ENCODE measurements at regions not wholly inside any gene's neighbourhood (a gene's known extent, or its start where the extent isn't known, plus 50 kb on each side); places are given as distances from the start of the nearest gene placed in this dataset.
"Not testable (repeated sequence)": the region's sequence is repeated elsewhere in the genome, so short reads cannot be mapped to it uniquely, and the experiment has no call there.

DNA sequence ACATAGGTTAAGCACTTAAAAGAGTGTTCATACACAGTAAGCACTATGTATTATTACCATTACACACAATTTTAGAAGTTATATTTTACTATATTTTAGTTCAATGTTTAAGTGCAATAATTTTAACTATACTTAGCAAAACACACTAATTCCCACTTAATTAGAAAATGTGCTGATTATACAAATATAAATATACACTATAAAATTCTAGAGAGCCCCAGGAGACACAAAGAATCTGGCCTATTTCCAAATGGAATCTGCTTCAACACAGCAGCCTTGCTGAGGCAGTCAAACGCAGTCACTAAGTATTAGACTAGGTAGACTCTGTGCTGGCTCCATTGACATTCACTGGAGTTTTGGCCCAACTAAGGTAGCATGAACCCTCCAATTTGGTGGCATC lies 160.9 kb downstream of the CETN3 start:
- DNase-seq (ENCODE audit: low spot score, unreplicated experiment) = no peak
- Mint-ChIP-seq H3K27ac (no peak overlapping the region), H3K9me3 (ENCODE audit: low read depth) (no peaks in the 10 kb centered on the region)

DNA sequence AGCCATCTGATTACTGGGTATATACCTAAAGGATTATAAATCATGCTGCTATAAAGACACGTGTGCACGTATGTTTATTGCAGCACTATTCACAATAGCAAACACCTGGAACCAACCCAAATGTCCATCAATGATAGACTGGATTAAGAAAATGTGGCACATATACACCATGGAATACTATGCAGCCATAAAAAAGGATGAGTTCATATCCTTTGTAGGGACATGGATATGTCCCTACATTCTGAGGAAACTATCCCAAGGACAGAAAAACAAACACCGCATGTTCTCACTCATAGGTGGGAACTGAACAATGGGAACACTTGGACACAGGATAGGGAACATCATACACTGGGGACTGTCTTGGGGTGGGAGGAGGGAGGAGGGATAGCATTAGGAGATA lies 165.7 kb downstream of the CETN3 start:
- not testable (repeated sequence) for H3K4me3 Mint-ChIP-seq (ENCODE audit: low read depth); DNase-seq (ENCODE audit: low spot score, unreplicated experiment); H3K9me3 Mint-ChIP-seq (ENCODE audit: low read depth); H3K36me3 Mint-ChIP-seq (ENCODE audit: insufficient read depth); H3K27ac Mint-ChIP-seq; H3K4me1 Mint-ChIP-seq (ENCODE audit: low read depth); H3K27me3 Mint-ChIP-seq

More for the DNA sequence above, 160.9 kb downstream of the CETN3 start:
- Mint-ChIP-seq H3K4me3 (ENCODE audit: low read depth) (no peak overlapping the region), H3K4me1 (ENCODE audit: low read depth) (no peaks in the 10 kb centered on the region), H3K27me3 (no peaks in the 10 kb centered on the region), H3K36me3 (ENCODE audit: insufficient read depth) (no peaks in the 10 kb centered on the region)
- TF ChIP-seq, protein P1, sequence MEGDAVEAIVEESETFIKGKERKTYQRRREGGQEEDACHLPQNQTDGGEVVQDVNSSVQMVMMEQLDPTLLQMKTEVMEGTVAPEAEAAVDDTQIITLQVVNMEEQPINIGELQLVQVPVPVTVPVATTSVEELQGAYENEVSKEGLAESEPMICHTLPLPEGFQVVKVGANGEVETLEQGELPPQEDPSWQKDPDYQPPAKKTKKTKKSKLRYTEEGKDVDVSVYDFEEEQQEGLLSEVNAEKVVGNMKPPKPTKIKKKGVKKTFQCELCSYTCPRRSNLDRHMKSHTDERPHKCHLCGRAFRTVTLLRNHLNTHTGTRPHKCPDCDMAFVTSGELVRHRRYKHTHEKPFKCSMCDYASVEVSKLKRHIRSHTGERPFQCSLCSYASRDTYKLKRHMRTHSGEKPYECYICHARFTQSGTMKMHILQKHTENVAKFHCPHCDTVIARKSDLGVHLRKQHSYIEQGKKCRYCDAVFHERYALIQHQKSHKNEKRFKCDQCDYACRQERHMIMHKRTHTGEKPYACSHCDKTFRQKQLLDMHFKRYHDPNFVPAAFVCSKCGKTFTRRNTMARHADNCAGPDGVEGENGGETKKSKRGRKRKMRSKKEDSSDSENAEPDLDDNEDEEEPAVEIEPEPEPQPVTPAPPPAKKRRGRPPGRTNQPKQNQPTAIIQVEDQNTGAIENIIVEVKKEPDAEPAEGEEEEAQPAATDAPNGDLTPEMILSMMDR (IDR thresholded peaks at IDR 0.05; ENCODE audit: unreplicated experiment) = no peak

DNA sequence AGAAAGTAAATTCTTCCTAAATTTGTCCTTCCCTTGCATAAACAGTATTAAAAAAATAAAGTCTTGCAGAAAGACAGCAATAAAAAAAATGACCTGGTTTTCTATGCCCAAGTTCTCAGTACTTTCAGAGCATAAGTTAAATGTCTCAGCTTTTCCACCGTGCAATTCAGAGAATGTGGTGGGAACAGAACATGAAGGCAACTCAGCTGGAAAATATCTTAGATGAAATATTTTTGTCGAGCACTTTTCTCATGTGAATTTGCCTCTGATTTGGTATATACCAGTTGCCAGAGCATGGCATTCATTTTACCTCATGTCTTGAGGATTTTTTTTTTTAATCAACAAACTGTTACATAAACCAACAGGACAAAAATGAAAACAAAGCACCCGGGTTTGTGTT lies 176.1 kb downstream of the CETN3 start:
- DNase-seq (ENCODE audit: low spot score, unreplicated experiment) = no peak
- no peaks in the 10 kb centered on the region for H3K9me3 Mint-ChIP-seq (ENCODE audit: low read depth)
- TF ChIP-seq, protein P1 (IDR thresholded peaks at IDR 0.05; ENCODE audit: unreplicated experiment) = no peak
- H3K36me3 Mint-ChIP-seq (ENCODE audit: insufficient read depth) = no peaks in the 10 kb centered on the region
- H3K27me3 Mint-ChIP-seq = no peaks in the 10 kb centered on the region
- H3K4me3 Mint-ChIP-seq (ENCODE audit: low read depth) = no peak overlapping the region
- H3K27ac Mint-ChIP-seq = no peak overlapping the region
- H3K4me1 Mint-ChIP-seq (ENCODE audit: low read depth) = peaks cover 7% of the 10 kb centered on the region

DNA sequence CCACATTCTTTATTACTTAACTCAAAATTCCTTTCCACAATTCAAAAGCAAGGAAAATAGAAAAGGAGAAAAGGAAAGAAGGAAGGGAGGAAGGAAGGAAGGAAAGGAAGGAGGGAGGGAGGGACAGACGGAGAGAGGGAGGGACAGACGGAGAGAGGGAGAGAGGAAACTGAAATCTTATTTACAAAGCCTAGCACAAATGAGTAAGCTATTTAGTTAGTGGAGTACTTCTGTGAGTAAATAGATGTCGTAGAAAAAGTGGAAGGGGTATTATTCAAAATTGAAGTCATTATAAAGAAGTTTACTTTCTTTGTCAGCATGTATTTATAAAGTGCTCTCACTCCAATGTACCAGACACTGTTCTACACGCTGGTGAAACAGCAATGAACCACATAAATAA lies 177.9 kb downstream of the CETN3 start:
- Mint-ChIP-seq H3K27ac (no peak overlapping the region), H3K36me3 (ENCODE audit: insufficient read depth) (no peaks in the 10 kb centered on the region), H3K9me3 (ENCODE audit: low read depth) (no peaks in the 10 kb centered on the region), H3K27me3 (no peaks in the 10 kb centered on the region), H3K4me1 (ENCODE audit: low read depth) (peaks cover 7% of the 10 kb centered on the region), H3K4me3 (ENCODE audit: low read depth) (no peak overlapping the region)
- TF ChIP-seq, protein P1 (IDR thresholded peaks at IDR 0.05; ENCODE audit: unreplicated experiment) = no peak
- no peak for DNase-seq (ENCODE audit: low spot score, unreplicated experiment)

DNA sequence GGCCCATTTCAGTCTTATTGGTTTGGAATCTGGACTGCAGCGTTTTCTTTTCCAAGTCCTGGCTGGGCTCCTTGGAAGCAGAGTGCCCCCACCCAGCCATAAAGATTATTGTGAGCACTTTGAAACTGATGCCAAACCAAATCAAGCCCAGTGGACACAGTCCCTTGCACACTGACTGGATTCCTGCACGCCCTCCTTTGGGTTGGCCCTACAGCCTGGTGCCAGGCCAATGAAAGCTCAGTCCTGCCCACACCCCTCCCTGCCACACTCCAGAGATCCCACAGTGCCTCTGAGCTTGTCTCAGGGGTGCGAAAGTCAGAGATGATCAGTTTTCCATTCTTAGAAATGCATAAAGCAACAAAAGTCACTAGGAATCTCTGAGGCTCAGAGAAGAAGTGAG lies 181.9 kb downstream of the CETN3 start:
- TF ChIP-seq, protein P1 (IDR thresholded peaks at IDR 0.05; ENCODE audit: unreplicated experiment) = no peak
- no peak for DNase-seq (ENCODE audit: low spot score, unreplicated experiment)
- no peak overlapping the region for H3K4me3 Mint-ChIP-seq (ENCODE audit: low read depth)
- H3K27me3 Mint-ChIP-seq = peaks cover 2% of the 10 kb centered on the region
- no peaks in the 10 kb centered on the region for H3K36me3 Mint-ChIP-seq (ENCODE audit: insufficient read depth)
- peaks cover 7% of the 10 kb centered on the region for H3K4me1 Mint-ChIP-seq (ENCODE audit: low read depth)
- H3K27ac Mint-ChIP-seq = no peak overlapping the region
- no peaks in the 10 kb centered on the region for H3K9me3 Mint-ChIP-seq (ENCODE audit: low read depth)

DNA sequence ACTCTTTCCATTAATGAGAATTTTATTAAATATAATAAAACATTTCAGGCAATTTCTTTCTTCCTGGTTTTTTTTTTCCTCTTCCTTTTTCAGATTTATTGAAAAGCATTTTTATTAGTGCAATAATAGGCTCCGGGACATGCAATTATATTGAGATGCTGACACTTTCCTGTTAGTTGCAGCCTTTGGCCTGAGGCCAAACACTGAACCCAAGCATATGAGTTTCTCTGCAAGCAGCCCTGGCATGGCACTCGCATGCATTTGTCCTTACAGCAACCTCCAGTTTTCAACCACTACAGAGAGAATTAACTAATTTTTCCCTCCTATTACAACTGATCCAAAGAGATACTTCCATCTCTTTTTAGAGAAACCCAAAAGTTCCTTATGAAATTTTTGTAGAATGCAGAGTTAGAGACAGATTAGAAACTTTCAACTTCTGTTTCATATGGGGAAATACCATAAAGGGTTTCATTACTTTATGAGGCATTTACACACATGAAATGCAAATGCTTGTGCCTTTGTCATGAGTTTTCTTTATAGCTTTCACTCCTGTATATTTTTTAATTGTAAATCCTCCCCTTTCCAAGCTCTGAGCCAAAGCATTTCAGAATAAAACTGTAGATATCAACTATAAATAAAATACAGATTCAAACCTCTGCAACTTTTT lies 183.0 kb downstream of the CETN3 start:
- DNase-seq (ENCODE audit: low spot score, unreplicated experiment) = no peak
- no peak overlapping the region for H3K27ac Mint-ChIP-seq
- H3K4me3 Mint-ChIP-seq (ENCODE audit: low read depth) = no peak overlapping the region
- peaks cover 2% of the 10 kb centered on the region for H3K4me1 Mint-ChIP-seq (ENCODE audit: low read depth)
- H3K36me3 Mint-ChIP-seq (ENCODE audit: insufficient read depth) = no peaks in the 10 kb centered on the region
- H3K27me3 Mint-ChIP-seq = peaks cover 2% of the 10 kb centered on the region
- TF ChIP-seq, protein P1 (IDR thresholded peaks at IDR 0.05; ENCODE audit: unreplicated experiment) = no peak
- no peaks in the 10 kb centered on the region for H3K9me3 Mint-ChIP-seq (ENCODE audit: low read depth)
